Spinal cord (tissue), 9 donors: ENCODE measurements at regions not wholly inside any gene's neighbourhood (a gene's known extent, or its start where the extent isn't known, plus 50 kb on each side); places are given as distances from the start of the nearest gene placed in this dataset.
A peak's percentile ranks its signal among the peaks of the same experiment; 100 is the strongest.

Source experiments
- DNase-seq, 6 donors: peaks; one replicate each; pipeline versions ENCODE4 v3.0.0 to v3.0.0-alpha.2; 2013 to 2015; ENCODE audit warnings: low spot score in 6 of 6, low read depth in 4 of 6
- H3K27ac ChIP-seq: one replicate; pipeline ENCODE4 v1.5.1; 2013; ENCODE audit warnings: low read depth, low read length, control low read depth
- H3K27me3 ChIP-seq: one replicate; pipeline ENCODE4 v1.6.1; 2013; ENCODE audit warnings: low read length; ENCODE audit not compliant: control insufficient read depth, insufficient read depth
- H3K36me3 ChIP-seq: one replicate; pipeline ENCODE4 v1.6.1; 2013; ENCODE audit warnings: low read length; ENCODE audit not compliant: control insufficient read depth, insufficient read depth
- H3K4me1 ChIP-seq: one replicate; pipeline ENCODE4 v1.6.1; 2013; ENCODE audit warnings: low read length; ENCODE audit not compliant: control insufficient read depth, insufficient read depth
- H3K4me3 ChIP-seq: one replicate; pipeline ENCODE4 v1.5.1; 2013; ENCODE audit warnings: low read depth, low read length, control low read depth
- H3K9me3 ChIP-seq: one replicate; pipeline ENCODE4 v1.6.1; 2013; ENCODE audit warnings: low read length; ENCODE audit not compliant: control insufficient read depth, insufficient read depth
- WGBS: methylation state at CpG from one replicate; pipeline ENCODE4 v1.1.5; 2013; ENCODE audit warnings: missing lambda C conversion rate; ENCODE audit not compliant: insufficient coverage; 5-methylcytosine and 5-hydroxymethylcytosine counted together
- donor health status: healthy.

DNA sequence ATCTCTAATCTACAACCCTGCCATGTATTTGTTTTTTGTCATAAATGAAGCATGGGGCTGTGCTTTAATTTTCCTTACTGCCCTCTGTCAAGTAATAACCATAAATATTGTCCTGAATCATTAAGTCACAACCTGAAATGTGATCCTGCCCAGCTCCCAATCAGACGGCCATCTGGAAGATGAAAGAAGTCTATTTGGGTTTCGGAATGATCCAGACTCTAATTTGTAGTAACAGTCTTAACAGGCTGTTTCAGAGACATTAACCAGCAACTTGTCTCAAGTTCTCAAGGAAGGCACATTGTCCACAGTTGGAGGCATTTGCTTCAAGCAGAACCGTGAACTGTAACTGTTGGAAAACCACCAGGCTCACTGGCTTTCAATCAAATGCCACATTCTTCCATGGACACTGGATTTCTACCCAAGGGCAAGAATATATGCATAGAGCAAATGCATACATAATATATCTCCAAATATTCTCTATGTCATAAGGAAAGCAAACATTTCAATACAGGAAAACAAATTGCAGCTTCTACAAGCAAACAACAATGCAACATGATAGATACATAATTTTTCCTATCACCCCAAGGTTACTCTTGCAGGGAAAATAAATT is 405.2 kb upstream of the NPVF start:
- no peaks in the 10 kb centered on the region for H3K36me3 ChIP-seq
- no peak overlapping the region for H3K27ac ChIP-seq
- H3K4me1 ChIP-seq: peaks cover 6% of the 10 kb centered on the region
- 70% methylated on average over 2 of the region's 3 CpGs for WGBS
- DNase-seq: peak in 1 of 6 donors; percentile 50
- no peak overlapping the region for H3K4me3 ChIP-seq
- peaks cover 2% of the 10 kb centered on the region for H3K27me3 ChIP-seq
- no peaks in the 10 kb centered on the region for H3K9me3 ChIP-seq

GRCh38 chr7:25636168-25636567 is 407.9 kb upstream of the NPVF start:
- WGBS: 100% methylated on average over 2 of the region's 9 CpGs
- no peaks in the 10 kb centered on the region for H3K9me3 ChIP-seq
- H3K4me1 ChIP-seq: peaks cover 6% of the 10 kb centered on the region
- no peaks in the 10 kb centered on the region for H3K36me3 ChIP-seq
- no peak for DNase-seq
- no peaks in the 10 kb centered on the region for H3K27me3 ChIP-seq
- no peak overlapping the region for H3K27ac ChIP-seq
- H3K4me3 ChIP-seq: no peak overlapping the region

GRCh38 chr7:25636871-25637283 is 408.6 kb upstream of the NPVF start:
- 43% methylated on average over 4 of the region's 4 CpGs for WGBS
- Histone ChIP-seq H3K36me3 (no peaks in the 10 kb centered on the region), H3K4me3 (no peak overlapping the region), H3K4me1 (peaks cover 6% of the 10 kb centered on the region), H3K9me3 (no peaks in the 10 kb centered on the region), H3K27me3 (no peaks in the 10 kb centered on the region), H3K27ac (no peak overlapping the region)
- peak in 1 of 6 donors; percentile 59 for DNase-seq

DNA sequence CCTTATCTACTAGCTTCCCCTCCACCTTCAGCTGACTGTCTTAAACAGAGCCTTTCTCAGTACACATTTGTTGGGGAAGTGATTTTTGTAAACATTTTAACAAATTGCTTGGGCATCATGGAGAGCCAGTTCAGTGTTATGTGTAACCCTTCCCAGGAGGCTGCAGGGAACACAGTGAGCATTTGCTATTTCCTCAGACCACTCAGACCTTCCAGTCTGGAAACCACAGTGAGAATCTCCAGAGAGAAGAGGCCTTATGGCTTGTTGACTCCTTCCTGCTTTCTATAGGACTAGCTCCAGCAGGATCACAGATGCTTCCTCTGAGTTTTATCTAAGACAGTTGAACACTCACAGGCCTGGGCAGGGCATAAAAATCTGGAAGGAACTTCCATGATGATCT is 409.8 kb upstream of the NPVF start:
- H3K4me1 ChIP-seq: peaks cover 6% of the 10 kb centered on the region
- no peaks in the 10 kb centered on the region for H3K27me3 ChIP-seq
- no peak for DNase-seq
- no peak overlapping the region for H3K27ac ChIP-seq
- H3K36me3 ChIP-seq: no peaks in the 10 kb centered on the region
- H3K9me3 ChIP-seq: no peaks in the 10 kb centered on the region
- no peak overlapping the region for H3K4me3 ChIP-seq

GRCh38 chr7:25638590-25639244 is 410.4 kb upstream of the NPVF start:
- H3K36me3 ChIP-seq: no peaks in the 10 kb centered on the region
- H3K27ac ChIP-seq: no peak overlapping the region
- peaks cover 6% of the 10 kb centered on the region for H3K4me1 ChIP-seq
- H3K9me3 ChIP-seq: no peaks in the 10 kb centered on the region
- H3K27me3 ChIP-seq: no peaks in the 10 kb centered on the region
- no peak for DNase-seq
- WGBS: 80% methylated on average over 4 of the region's 7 CpGs
- H3K4me3 ChIP-seq: no peak overlapping the region

DNA sequence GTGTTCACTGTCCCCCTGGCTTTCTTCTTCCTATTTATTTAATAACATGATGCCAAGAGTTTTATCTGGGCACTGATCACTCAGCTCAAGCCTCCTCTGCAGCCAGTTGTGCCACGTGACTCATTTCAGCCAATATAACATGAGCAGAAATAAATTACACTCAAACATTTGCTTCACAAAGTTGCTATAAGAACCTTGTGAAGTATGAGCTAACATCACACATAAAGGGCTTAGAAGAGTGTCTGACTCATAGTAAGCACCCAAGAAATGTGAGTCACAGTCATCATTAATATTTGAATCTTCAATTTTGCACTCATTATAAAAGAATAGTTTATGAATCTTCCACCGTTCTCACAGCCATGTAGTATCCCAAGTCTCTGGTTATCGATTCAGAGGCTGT is 414.6 kb upstream of the NPVF start:
- Histone ChIP-seq H3K36me3 (no peaks in the 10 kb centered on the region), H3K9me3 (no peaks in the 10 kb centered on the region), H3K27me3 (no peaks in the 10 kb centered on the region), H3K4me1 (no peaks in the 10 kb centered on the region), H3K27ac (no peak overlapping the region), H3K4me3 (no peak overlapping the region)
- WGBS: no CpG with 5 or more reads among the region's 3 CpGs
- no peak for DNase-seq

DNA sequence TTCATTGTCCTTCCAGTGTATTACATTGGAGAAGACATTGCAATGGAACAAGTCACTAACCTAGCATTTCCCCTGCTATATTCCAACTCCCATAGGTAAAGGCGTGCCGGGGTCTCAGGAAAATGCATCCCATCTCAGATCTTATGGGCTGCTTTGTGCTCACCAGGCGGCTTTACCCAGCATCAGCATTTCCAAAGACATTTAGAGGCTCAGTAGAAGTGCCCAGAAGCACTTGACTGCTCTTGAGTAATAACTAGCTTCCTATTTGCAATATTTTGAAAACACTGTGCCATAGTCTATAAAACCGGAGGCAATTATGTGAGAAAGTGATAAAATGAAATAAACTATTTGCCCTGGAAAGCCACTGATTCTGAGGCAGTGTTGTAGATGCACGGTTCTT is 415.0 kb upstream of the NPVF start:
- no peak for DNase-seq
- Histone ChIP-seq H3K36me3 (no peaks in the 10 kb centered on the region), H3K4me1 (no peaks in the 10 kb centered on the region), H3K4me3 (no peak overlapping the region), H3K9me3 (no peaks in the 10 kb centered on the region), H3K27ac (no peak overlapping the region), H3K27me3 (no peaks in the 10 kb centered on the region)
- WGBS: 96% methylated on average over 3 of the region's 5 CpGs

DNA sequence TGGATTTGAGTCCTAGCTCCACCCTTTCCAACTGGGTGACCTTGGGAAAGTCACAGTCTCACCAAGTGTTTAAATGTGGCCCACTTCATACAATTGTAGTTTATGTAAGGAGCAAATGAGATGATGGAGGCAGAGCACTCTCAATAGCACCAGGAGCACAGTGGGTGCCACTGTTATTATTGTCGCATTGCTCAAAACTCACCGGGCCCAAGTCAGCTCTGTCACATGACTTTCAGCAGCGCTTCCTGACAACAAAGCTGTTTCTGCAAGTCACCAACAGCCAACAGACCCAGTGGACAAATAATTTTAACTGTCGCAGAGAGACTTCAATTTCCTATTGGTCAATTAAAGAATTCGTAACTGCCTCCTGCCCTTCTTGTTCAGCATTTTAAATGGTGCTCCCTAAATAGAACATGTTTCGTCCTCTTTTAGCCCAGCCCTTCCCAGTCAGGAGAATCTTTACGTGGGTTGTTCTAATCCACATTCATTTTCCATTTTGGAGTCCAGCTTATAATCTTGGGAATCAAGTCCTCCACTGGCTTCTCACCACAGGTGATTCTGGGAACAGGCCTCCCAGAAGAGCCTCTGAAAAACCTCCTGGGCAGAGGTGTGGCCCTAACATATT is 415.6 kb upstream of the NPVF start:
- Histone ChIP-seq H3K27ac (no peak overlapping the region), H3K9me3 (no peaks in the 10 kb centered on the region), H3K4me3 (no peak overlapping the region), H3K4me1 (no peaks in the 10 kb centered on the region), H3K27me3 (no peaks in the 10 kb centered on the region), H3K36me3 (no peaks in the 10 kb centered on the region)
- no peak for DNase-seq
- WGBS: 92% methylated on average over 7 of the region's 7 CpGs

DNA sequence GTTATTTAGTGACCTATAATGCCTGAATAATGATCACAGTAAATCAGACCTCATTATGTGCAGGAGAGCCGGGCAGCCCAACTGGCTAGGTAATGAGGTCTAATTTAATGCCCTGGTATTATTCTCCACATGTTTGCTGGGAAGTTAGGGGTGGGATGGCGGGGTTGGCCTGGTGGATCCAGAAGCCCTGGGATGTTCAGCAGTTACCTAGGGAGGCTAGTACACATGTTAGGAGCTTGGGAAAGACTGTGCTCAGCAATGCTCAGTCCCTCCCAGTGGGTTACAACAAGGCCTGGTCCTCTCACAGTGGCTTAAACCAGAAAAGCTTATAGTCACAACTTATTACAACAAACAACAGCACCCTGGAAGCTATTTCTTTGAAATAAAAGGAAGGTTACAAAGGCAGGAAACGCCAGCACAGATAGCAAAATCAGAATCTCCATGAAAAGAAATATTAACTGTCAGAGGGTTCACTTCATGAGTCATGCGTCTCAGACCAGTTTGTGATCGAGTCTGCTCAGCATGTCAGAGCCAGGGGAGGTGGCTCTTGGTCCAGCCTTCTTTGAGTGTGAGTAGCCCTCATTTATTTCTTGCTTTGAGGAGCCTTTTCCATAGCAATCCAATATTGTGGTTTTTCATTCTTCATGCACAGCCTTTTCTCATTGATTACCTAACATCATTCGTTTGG is 418.6 kb upstream of the NPVF start:
- no peak for DNase-seq
- H3K4me3 ChIP-seq: no peak overlapping the region
- no peaks in the 10 kb centered on the region for H3K4me1 ChIP-seq
- no peaks in the 10 kb centered on the region for H3K27me3 ChIP-seq
- 98% methylated on average over 5 of the region's 6 CpGs for WGBS
- H3K36me3 ChIP-seq: no peaks in the 10 kb centered on the region
- no peaks in the 10 kb centered on the region for H3K9me3 ChIP-seq
- no peak overlapping the region for H3K27ac ChIP-seq
